K562 (cell line): ENCODE measurements at regions not wholly inside any gene's neighbourhood (a gene's known extent, or its start where the extent isn't known, plus 50 kb on each side); places are given as distances from the start of the nearest gene placed in this dataset.

Source experiments
- ATAC-seq: fragments of 200-7000 bp; cut with Tn5 transposase; 3 replicates; pipeline ENCODE4 v1.9.1; 2020; ENCODE audit warnings: moderate library complexity
- BruUV-seq: library from RNA; stranded (reverse); fragments of 400-500 nt; replicated peaks from 2 replicates; lab custom pipeline; 2021; lab: Mats Ljungman, UMichigan
- CTCF ChIA-PET: fragments of 300-600 bp; formaldehyde crosslinking; extraction: SDS; loops from one replicate; lab custom pipeline; 2021; ENCODE audit warnings: low intra/inter-chr PET ratio; lab: Yijun Ruan, JAX
- POLR2A ChIA-PET: fragments of 300-600, 350-650 bp; sonication (Branson Sonifier 250); formaldehyde crosslinking; extraction: SDS; loops from one replicate; lab custom pipeline; 2021; ENCODE audit warnings: antibody characterized with exemption, inconsistent platforms; lab: Yijun Ruan, JAX
- DNase-seq, 4 experiments: peaks; one replicate each; pipeline versions ENCODE4 v3.0.0 to v3.0.0-alpha.2; 2011 to 2018; ENCODE audit warnings: low spot score in 3 of 4, mixed read lengths in 3 of 4; ENCODE audit errors: extremely low read depth in 1 of 4
- FAIRE-seq: peaks from 2 replicates; lab custom pipeline; 2011; peaks lifted over from hg19 to GRCh38; lab: Jason Lieb, UNC
- H2AFZ ChIP-seq: 2 replicates; pipeline ENCODE4 v1.6.0; 2011; ENCODE audit warnings: low read depth, low read length, control low read depth, inconsistent platforms
- H3K27ac ChIP-seq: fragments of 200-600 bp; 3 replicates; pipeline ENCODE4 v1.8.0; 2011; ENCODE audit warnings: low read depth, mild to moderate bottlenecking, control low read depth, inconsistent platforms, low read length, moderate library complexity, mixed read lengths; ENCODE audit errors: extremely low read depth
- H3K27me3 ChIP-seq, 2 experiments: fragments of 300-600 bp in 1 of 2; 2 replicates in 1 of 2; 3 replicates in 1 of 2; pipeline versions ENCODE4 v1.6.0 to v1.8.0; 2011; ENCODE audit warnings: inconsistent platforms in 2 of 2, low read length in 2 of 2, mild to moderate bottlenecking in 1 of 2, mixed read lengths in 1 of 2, moderate library complexity in 1 of 2; ENCODE audit not compliant: control insufficient read depth in 2 of 2, insufficient read depth in 2 of 2
- H3K36me3 ChIP-seq: fragments of 300-600 bp; 3 replicates; pipeline ENCODE4 v1.8.0; 2011; ENCODE audit warnings: mild to moderate bottlenecking, low read length, inconsistent platforms; ENCODE audit not compliant: control insufficient read depth, insufficient read depth
- H3K4me1 ChIP-seq, 2 experiments: fragments of 200-600 bp in 1 of 2; replicated peaks in 1 of 2; 2 replicates in 1 of 2; 3 replicates in 1 of 2; pipeline versions ENCODE4 v1.5.1 to v1.8.0; 2011; ENCODE audit warnings: inconsistent platforms in 2 of 2, low read length in 2 of 2, mild to moderate bottlenecking in 1 of 2, mixed read lengths in 1 of 2, moderate library complexity in 1 of 2; ENCODE audit not compliant: control insufficient read depth in 2 of 2, insufficient read depth in 2 of 2
- H3K4me2 ChIP-seq: 2 replicates; pipeline ENCODE4 v1.6.1; 2011; ENCODE audit warnings: low read length, control low read depth, inconsistent platforms, mixed read lengths; ENCODE audit not compliant: insufficient read depth
- H3K4me3 ChIP-seq: fragments of 200-600 bp; sonication (generic), shearing (Covaris generic); 2 replicates; pipeline ENCODE4 v1.5.1; 2016; ENCODE audit warnings: control low read depth, inconsistent platforms
- H3K79me2 ChIP-seq: fragments of 200-600 bp; 3 replicates; pipeline ENCODE4 v1.8.0; 2011; ENCODE audit warnings: low read length, inconsistent platforms; ENCODE audit not compliant: control insufficient read depth, insufficient read depth
- H3K9ac ChIP-seq, 2 experiments: 2 replicates each; pipeline versions ENCODE4 v1.6.0 to v1.6.1; 2011; ENCODE audit warnings: low read depth in 2 of 2, low read length in 2 of 2, control low read depth in 1 of 2, inconsistent platforms in 1 of 2, mild to moderate bottlenecking in 1 of 2, mixed read lengths in 1 of 2; ENCODE audit not compliant: insufficient read depth in 1 of 2
- H3K9me1 ChIP-seq: one replicate; pipeline ENCODE4 v1.6.0; 2011; ENCODE audit warnings: inconsistent platforms, mild to moderate bottlenecking, low read length, moderate library complexity; ENCODE audit not compliant: control insufficient read depth, insufficient read depth
- H3K9me3 ChIP-seq: replicated peaks from 2 replicates; pipeline ENCODE4 v1.5.1; 2011; ENCODE audit warnings: low read depth, low read length, inconsistent platforms; ENCODE audit not compliant: control insufficient read depth, insufficient read depth
- H4K20me1 ChIP-seq: replicated peaks from 2 replicates; pipeline ENCODE4 v1.6.1; 2011; ENCODE audit warnings: low read length, inconsistent platforms, mixed read lengths; ENCODE audit not compliant: control insufficient read depth, insufficient read depth
- ARHGAP35 ChIP-seq: fragments of 450-650 bp; IDR thresholded peaks from 2 replicates; pipeline ENCODE4 v1.6.1; 2018; ENCODE audit not compliant: partially characterized antibody
- CREB5 ChIP-seq: fragments of 250-450 bp; sonication (Bioruptor Pico); IDR thresholded peaks from 2 replicates; pipeline ENCODE4 v1.5.0; 2020; ENCODE audit warnings: mild to moderate bottlenecking
- DIDO1 ChIP-seq: fragments of 450-650 bp; IDR thresholded peaks from 2 replicates; pipeline ENCODE4 v1.6.1; 2016; ENCODE audit warnings: low read depth, missing biosample characterization, missing genetic modification characterization
- HDAC8 ChIP-seq: fragments of 450-650 bp; IDR thresholded peaks from 2 replicates; pipeline ENCODE4 v1.6.1; 2016; ENCODE audit warnings: mild to moderate bottlenecking, missing genetic modification characterization, moderate library complexity, missing compliant biosample characterization
- HIVEP1 ChIP-seq: fragments of 250-450 bp; sonication (Bioruptor Pico); IDR thresholded peaks from 2 replicates; pipeline ENCODE4 v1.4.0; 2020; ENCODE audit warnings: mild to moderate bottlenecking
- HMG20A ChIP-seq: fragments of 450-650 bp; formaldehyde crosslinking; conservative IDR thresholded peaks from 2 replicates; pipeline ENCODE4 v1.4.0; 2020; ENCODE audit warnings: mild to moderate bottlenecking, mixed read lengths
- NFATC3 ChIP-seq: fragments of 450-650 bp; IDR thresholded peaks from 2 replicates; pipeline ENCODE4 v1.6.1; 2017; ENCODE audit warnings: mild to moderate bottlenecking
- POLR2AphosphoS2 ChIP-seq: IDR thresholded peaks from 2 replicates; pipeline ENCODE4 v1.6.1; 2012; ENCODE audit warnings: low read length, improper control_type of control experiment
- RBBP5 ChIP-seq: fragments of 200-600 bp; sonication (generic); IDR thresholded peaks from 2 replicates; pipeline ENCODE4 v1.6.1; 2012; ENCODE audit warnings: borderline replicate concordance, mild to moderate bottlenecking, low read length, control low read depth, inconsistent platforms; ENCODE audit not compliant: insufficient read depth, poor library complexity, severe bottlenecking
- RBM14 ChIP-seq: fragments of 200-400 bp; formaldehyde crosslinking; IDR thresholded peaks from 2 replicates; pipeline ENCODE4 v1.6.1; 2018; ENCODE audit warnings: low read depth, mild to moderate bottlenecking, low read length, moderate library complexity, borderline replicate concordance; ENCODE audit not compliant: insufficient read depth
- RERE ChIP-seq: sonication (generic); formaldehyde crosslinking; IDR thresholded peaks from 2 replicates; pipeline ENCODE4 v1.8.0; 2023; ENCODE audit warnings: missing genetic modification reagents, mild to moderate bottlenecking, borderline replicate concordance
- SIRT6 ChIP-seq: IDR thresholded peaks from one replicate; pipeline ENCODE4 v1.6.1; 2012; ENCODE audit warnings: low read depth, mild to moderate bottlenecking, control low read depth, inconsistent platforms, low read length, moderate library complexity
- ZNF551 ChIP-seq: fragments of 250-450 bp; sonication (Bioruptor Pico); IDR thresholded peaks from 2 replicates; pipeline ENCODE4 v1.5.0; 2021; ENCODE audit warnings: mild to moderate bottlenecking, moderate library complexity
- ZNF778 ChIP-seq: fragments of 450-650 bp; formaldehyde crosslinking; IDR thresholded peaks from 2 replicates; pipeline ENCODE4 v1.4.0; 2020; ENCODE audit warnings: mild to moderate bottlenecking, moderate library complexity
- WGBS: fragments of 100-300 bp; shearing (Covaris generic); methylation state at CpG from one replicate; pipeline ENCODE4 v1.1.6; 2016; ENCODE audit warnings: low coverage, mixed read lengths; ENCODE audit not compliant: insufficient coverage; ENCODE audit errors: missing lambda C conversion rate; 5-methylcytosine and 5-hydroxymethylcytosine counted together
- in situ Hi-C: fragments of 300-500 bp; cut with MboI; formaldehyde crosslinking; loops from 4 replicates; pipeline ENCODE4 v1.15.0; 2018; ENCODE audit warnings: inconsistent platforms, mixed read lengths
- intact Hi-C: fragments of 100-400 bp; cut with micrococcal nuclease; formaldehyde crosslinking; loops from 2 replicates; pipeline ENCODE4 v1.14.2; 2022

DNA sequence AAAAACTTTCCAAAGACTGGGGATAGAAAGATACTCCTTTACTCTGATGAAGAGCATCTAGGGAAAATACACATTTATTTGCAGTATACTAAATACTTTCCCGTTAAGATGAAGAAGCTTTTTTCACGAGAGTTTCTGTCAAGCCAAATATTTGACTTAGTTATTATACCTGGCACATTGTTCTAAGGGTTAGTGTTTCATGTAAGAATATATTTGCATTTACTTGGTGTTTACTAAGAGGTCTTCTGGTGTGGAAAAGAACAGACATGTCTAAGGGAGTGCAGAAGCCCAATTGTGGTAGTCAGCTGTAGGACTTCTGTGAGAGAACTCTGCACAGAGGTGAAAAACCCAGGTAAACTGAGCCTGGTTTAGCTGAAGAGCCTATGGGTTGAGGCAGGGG is 457.6 kb upstream of the SOX11 start (continued):
- no peak for TF ChIP-seq RERE
- no peak for TF ChIP-seq POLR2AphosphoS2
- TF ChIP-seq SIRT6, result no peak
- TF ChIP-seq ARHGAP35, result no peak

DNA sequence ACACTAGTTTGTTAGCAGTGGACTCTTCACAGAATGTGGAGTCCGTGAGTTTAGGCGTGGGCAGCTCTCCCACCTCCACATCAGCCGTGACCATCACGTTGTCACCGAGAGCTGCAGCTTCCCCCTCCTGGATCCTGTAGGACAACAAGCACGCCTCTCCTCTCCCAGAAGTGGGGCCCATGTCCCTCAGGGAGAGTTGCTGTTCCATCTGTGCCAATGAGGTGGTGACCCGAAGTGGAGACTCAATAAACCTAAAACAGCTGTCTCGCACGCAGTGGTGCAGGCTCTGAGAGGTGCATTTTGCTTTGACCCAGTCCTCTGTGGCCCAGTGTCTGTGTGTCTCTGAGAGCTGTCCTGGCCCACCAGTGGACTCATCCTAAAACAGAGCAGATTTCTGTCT is 456.5 kb upstream of the SOX11 start:
- Histone ChIP-seq H3K4me1 (no peaks in the 10 kb centered on the region), H3K4me3 (no peak overlapping the region), H3K27me3 (no peaks in the 10 kb centered on the region), H3K36me3 (no peaks in the 10 kb centered on the region), H4K20me1 (no peaks in the 10 kb centered on the region), H2AFZ (no peak overlapping the region), H3K27ac (no peak overlapping the region)
- 1% methylated on average over 9 of the region's 9 CpGs for WGBS
- ATAC-seq, result no peak
- CTCF ChIA-PET, result no interaction called here
- intact Hi-C loops, result no loop called here
- TF ChIP-seq HDAC8 (tag) (no peak), DIDO1 (tag) (no peak), NFATC3 (no peak), ZNF551 (CRISPR knock-in tag) (no peak), HMG20A (CRISPR knock-in tag) (no peak), ZNF778 (CRISPR knock-in tag) (no peak), CREB5 (CRISPR knock-in tag) (no peak), RBM14 (no peak), SIRT6 (no peak), HIVEP1 (CRISPR knock-in tag) (no peak), RBBP5 (no peak)
- TF ChIP-seq, all 486 proteins: peak for 0
- FAIRE-seq, result no peak
- POLR2A ChIA-PET, result interaction anchor here (0.6 kb wide), 1 partner anchor 39 kb away, joined by 4 read pairs; no protein-coding TSS in a partner anchor
- Histone ChIP-seq H3K9me3 (no peaks in the 10 kb centered on the region), H3K9me1 (no peaks in the 10 kb centered on the region), H3K4me2 (no peak overlapping the region), H3K9ac (no peak overlapping the region), H3K79me2 (no peaks in the 10 kb centered on the region)
- DNase-seq, result no peak
- no TSS peak for BruUV-seq
- in situ Hi-C loops, result no loop called here
